Thoracic aorta (tissue), 2 donors: ENCODE measurements at regions not wholly inside any gene's neighbourhood (a gene's known extent, or its start where the extent isn't known, plus 50 kb on each side); places are given as distances from the start of the nearest gene placed in this dataset.

Experiments used
- ATAC-seq: fragments of 150-250 bp; one replicate; pipeline ENCODE4 v1.8.0; 2017; ENCODE audit warnings: low read depth; ENCODE audit not compliant: insufficient number of reproducible peaks, low FRiP score
- DNase-seq: peaks from one replicate; pipeline ENCODE4 v3.0.0-alpha.2; 2020; ENCODE audit warnings: low spot score
- H3K27ac ChIP-seq, 2 donors: fragments of 200-600 bp; sonication (generic); 1 replicate in 1 of 2; 2 replicates in 1 of 2; pipeline ENCODE4 v1.5.1; 2016; ENCODE audit warnings: mild to moderate bottlenecking in 2 of 2, moderate library complexity in 2 of 2
- H3K27me3 ChIP-seq: fragments of 200-600 bp; sonication (generic); replicated peaks from 2 replicates; pipeline ENCODE4 v1.6.0; 2016; ENCODE audit warnings: mild to moderate bottlenecking; ENCODE audit not compliant: insufficient read depth
- H3K36me3 ChIP-seq: fragments of 200-600 bp; sonication (generic); one replicate; pipeline ENCODE4 v1.5.1; 2016
- H3K4me1 ChIP-seq, 2 donors: fragments of 200-600 bp; sonication (generic); 1 replicate in 1 of 2; 2 replicates in 1 of 2; pipeline versions ENCODE4 v1.5.1 to v1.6.0; 2016; ENCODE audit warnings: low read depth in 2 of 2, mild to moderate bottlenecking in 1 of 2; ENCODE audit not compliant: control insufficient read depth in 1 of 2
- H3K4me3 ChIP-seq: fragments of 200-600 bp; sonication (generic); 2 replicates; pipeline ENCODE4 v1.5.1; 2016; ENCODE audit warnings: mild to moderate bottlenecking
- H3K9me3 ChIP-seq: fragments of 200-600 bp; sonication (generic); 2 replicates; pipeline ENCODE4 v1.5.1; 2016
- TF ChIP-seq, protein P1 (sequence below): fragments of 200-600 bp; sonication (generic); IDR thresholded peaks from one replicate; pipeline ENCODE4 v1.5.1; 2019; ENCODE audit warnings: antibody characterized with exemption

DNA sequence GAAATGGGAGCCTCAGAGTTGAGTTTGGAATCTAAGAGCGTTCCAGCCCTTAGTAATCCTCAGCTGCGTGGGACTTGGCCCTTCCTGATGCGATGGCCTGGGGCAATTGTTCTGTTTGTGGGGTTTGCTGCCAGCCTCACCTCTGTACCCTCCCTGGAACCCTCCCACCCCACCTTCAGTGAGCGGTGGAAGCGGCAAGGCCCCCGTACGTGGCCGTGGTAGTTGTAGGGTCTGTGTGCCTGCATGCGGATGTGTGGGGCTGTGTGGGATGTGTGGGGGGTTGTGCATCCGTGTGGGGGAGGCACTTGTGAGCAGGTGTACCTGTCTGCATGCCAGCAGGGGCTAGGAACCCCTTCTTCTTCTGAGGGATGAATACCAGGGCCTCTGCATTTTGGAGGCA lies 65.4 kb upstream of the ADRA2C start:
- Histone ChIP-seq H3K4me1 (peaks cover 0 to 27% of the 10 kb centered on the region in 2 donors), H3K27ac (no peak overlapping the region), H3K9me3 (peaks cover 11% of the 10 kb centered on the region), H3K4me3 (no peak overlapping the region), H3K27me3 (no peaks in the 10 kb centered on the region), H3K36me3 (no peaks in the 10 kb centered on the region)
- no peak for DNase-seq
- no peak for ATAC-seq
- TF ChIP-seq, protein P1, sequence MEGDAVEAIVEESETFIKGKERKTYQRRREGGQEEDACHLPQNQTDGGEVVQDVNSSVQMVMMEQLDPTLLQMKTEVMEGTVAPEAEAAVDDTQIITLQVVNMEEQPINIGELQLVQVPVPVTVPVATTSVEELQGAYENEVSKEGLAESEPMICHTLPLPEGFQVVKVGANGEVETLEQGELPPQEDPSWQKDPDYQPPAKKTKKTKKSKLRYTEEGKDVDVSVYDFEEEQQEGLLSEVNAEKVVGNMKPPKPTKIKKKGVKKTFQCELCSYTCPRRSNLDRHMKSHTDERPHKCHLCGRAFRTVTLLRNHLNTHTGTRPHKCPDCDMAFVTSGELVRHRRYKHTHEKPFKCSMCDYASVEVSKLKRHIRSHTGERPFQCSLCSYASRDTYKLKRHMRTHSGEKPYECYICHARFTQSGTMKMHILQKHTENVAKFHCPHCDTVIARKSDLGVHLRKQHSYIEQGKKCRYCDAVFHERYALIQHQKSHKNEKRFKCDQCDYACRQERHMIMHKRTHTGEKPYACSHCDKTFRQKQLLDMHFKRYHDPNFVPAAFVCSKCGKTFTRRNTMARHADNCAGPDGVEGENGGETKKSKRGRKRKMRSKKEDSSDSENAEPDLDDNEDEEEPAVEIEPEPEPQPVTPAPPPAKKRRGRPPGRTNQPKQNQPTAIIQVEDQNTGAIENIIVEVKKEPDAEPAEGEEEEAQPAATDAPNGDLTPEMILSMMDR = no peak

DNA sequence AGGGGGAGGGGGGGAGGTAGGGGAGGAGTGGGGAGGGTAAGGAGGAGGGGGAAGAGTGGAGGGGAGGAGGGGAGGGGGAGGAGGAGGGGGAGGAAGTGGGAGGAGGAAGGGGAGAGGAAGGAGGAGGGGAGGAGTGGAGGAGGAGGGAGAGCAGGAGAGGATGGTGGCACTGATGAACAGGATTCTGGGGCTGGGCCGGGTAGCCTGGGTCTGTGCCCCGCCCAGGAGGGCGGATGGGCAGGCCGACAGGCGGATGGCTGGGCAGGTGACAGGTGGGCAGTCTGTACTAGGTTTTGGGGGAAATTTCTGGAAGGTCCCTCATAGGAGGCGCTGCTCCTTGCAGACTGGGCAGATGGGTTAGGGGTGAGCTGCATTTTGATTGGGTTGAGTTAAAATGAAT lies 66.0 kb upstream of the ADRA2C start:
- DNase-seq (no peak), ATAC-seq (no peak)
- Histone ChIP-seq H3K27ac (no peak overlapping the region), H3K9me3 (peaks cover 11% of the 10 kb centered on the region), H3K4me1 (peaks cover 0 to 21% of the 10 kb centered on the region in 2 donors), H3K4me3 (no peak overlapping the region), H3K27me3 (no peaks in the 10 kb centered on the region), H3K36me3 (no peaks in the 10 kb centered on the region)
- TF ChIP-seq, protein P1 = no peak

DNA sequence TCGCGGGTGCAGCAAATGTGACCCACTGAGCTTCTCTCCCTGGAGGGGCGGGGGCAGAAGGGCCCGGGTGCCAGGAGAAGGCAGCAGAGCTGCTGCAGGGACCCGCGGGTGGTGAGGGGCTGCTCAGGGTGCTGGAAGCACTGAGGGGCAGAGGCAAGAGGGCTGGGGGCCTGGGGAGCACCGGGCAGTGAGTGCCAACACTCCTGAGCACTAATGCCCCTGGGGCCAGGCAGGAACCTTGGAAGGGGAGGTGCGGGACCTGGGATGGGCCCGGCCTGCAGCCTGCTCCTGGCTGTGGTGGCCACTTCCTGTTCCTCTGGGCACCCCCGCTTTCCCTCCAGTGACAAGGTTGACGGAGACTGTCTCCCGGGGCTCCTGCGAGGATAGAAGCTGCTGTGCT lies 66.5 kb upstream of the ADRA2C start:
- no peaks in the 10 kb centered on the region for H3K36me3 ChIP-seq

DNA sequence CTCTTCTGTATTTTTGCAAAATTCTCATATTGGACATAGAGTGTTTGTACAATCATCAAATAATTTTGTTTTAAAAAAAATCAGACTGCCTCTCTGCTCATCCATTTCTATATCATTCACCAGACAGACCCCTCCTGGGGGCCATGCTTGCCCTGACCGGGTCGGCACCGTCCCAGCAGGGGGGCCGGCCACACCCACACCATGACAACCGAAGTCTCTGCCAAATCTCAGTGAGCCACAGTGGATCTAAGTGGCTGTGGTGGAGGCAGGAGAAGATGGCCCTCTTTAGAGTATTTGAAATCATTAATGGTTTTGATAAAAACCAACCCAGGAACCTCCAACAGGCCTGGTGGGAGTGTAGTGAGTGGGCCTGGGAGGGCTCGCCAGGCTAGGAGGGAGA lies 66.9 kb upstream of the ADRA2C start:
- Histone ChIP-seq H3K4me3 (no peak overlapping the region), H3K27me3 (no peaks in the 10 kb centered on the region), H3K36me3 (no peaks in the 10 kb centered on the region), H3K27ac (no peak overlapping the region), H3K4me1 (peaks cover 0 to 15% of the 10 kb centered on the region in 2 donors), H3K9me3 (peaks cover 11% of the 10 kb centered on the region)
- no peak for DNase-seq
- TF ChIP-seq, protein P1 = no peak
- no peak for ATAC-seq

More for the DNA sequence above, 66.5 kb upstream of the ADRA2C start:
- TF ChIP-seq, protein P1 = no peak
- Histone ChIP-seq H3K9me3 (peaks cover 11% of the 10 kb centered on the region), H3K4me3 (no peak overlapping the region), H3K27me3 (no peaks in the 10 kb centered on the region), H3K27ac (no peak overlapping the region), H3K4me1 (peaks cover 0 to 18% of the 10 kb centered on the region in 2 donors)
- no peak for DNase-seq
- ATAC-seq = no peak

DNA sequence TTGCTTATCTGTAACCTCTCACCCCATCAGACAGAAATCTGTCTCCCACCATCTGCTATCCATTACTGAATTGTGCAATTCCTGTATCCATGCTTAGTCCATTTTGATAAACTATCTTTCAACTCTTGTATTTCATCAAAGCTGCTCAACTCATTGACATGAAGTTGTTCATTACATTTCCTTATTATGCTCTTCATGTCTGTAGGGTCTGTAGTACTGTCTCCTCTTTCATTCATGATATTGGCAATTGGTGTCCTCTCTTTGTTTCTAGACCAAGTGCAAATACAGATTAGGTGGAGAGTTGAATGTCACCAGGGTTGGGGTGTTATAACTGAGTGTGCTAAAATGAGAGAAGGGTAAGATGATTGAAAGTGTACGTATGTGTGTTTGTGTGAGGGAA lies 69.2 kb upstream of the ADRA2C start:
- no peak for DNase-seq
- Histone ChIP-seq H3K4me1 (peaks cover 0 to 14% of the 10 kb centered on the region in 2 donors), H3K27me3 (no peaks in the 10 kb centered on the region), H3K27ac (no peak overlapping the region), H3K4me3 (no peak overlapping the region), H3K9me3 (peaks cover 11% of the 10 kb centered on the region), H3K36me3 (no peaks in the 10 kb centered on the region)
- TF ChIP-seq, protein P1 = no peak
- no peak for ATAC-seq
